MM.1S (cell line): ENCODE measurements at regions not wholly inside any gene's neighbourhood (a gene's known extent, or its start where the extent isn't known, plus 50 kb on each side); places are given as distances from the start of the nearest gene placed in this dataset.

Source experiments
- EZH2 ChIP-seq: fragments of 300-600 bp; sonication (generic); optimal IDR thresholded peaks from 2 replicates; pipeline ENCODE3; 2017; ENCODE audit warnings: low read depth, mild to moderate bottlenecking, antibody characterized with exemption, low read length, mixed read lengths
- EZH2phosphoT487 ChIP-seq: fragments of 300-600 bp; sonication (generic); IDR thresholded peaks from 2 replicates; pipeline ENCODE4 v1.6.1; 2018; ENCODE audit warnings: antibody characterized with exemption, low read length
- TF ChIP-seq, protein P1 (sequence below): fragments of 300-600 bp; sonication (generic); IDR thresholded peaks from 2 replicates; pipeline ENCODE4 v1.5.1; 2016; ENCODE audit warnings: antibody characterized with exemption, low read length, mixed read lengths

DNA sequence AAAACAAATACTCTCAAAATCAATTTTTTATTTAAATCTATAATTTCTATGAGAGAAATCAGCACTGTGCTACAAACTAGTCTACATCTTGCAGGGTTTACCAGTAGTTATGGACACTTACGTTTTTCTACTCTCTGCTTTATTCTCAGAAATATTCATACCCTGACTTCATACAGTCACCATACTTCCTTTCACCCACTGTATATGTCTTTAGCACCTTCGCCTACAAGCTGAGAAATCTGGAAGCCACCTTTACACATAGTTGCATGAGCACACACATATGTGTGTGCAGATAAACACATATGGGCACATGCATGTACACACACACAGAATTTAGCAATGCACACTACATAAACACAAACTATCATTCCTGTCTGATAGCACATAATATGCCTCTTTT is 177.0 kb downstream of the ST8SIA4 start:
- TF ChIP-seq, protein P1, sequence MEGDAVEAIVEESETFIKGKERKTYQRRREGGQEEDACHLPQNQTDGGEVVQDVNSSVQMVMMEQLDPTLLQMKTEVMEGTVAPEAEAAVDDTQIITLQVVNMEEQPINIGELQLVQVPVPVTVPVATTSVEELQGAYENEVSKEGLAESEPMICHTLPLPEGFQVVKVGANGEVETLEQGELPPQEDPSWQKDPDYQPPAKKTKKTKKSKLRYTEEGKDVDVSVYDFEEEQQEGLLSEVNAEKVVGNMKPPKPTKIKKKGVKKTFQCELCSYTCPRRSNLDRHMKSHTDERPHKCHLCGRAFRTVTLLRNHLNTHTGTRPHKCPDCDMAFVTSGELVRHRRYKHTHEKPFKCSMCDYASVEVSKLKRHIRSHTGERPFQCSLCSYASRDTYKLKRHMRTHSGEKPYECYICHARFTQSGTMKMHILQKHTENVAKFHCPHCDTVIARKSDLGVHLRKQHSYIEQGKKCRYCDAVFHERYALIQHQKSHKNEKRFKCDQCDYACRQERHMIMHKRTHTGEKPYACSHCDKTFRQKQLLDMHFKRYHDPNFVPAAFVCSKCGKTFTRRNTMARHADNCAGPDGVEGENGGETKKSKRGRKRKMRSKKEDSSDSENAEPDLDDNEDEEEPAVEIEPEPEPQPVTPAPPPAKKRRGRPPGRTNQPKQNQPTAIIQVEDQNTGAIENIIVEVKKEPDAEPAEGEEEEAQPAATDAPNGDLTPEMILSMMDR: no peak
- TF ChIP-seq EZH2: no peak
- TF ChIP-seq EZH2phosphoT487: no peak
